SK-N-SH (cell line): ENCODE measurements at regions not wholly inside any gene's neighbourhood (a gene's known extent, or its start where the extent isn't known, plus 50 kb on each side); places are given as distances from the start of the nearest gene placed in this dataset.

ENCODE experiments used
- CTCF ChIP-seq: fragments of 200-600 bp; sonication (generic); IDR thresholded peaks from 2 replicates; pipeline ENCODE4 v1.6.1; 2017; ENCODE audit warnings: antibody characterized with exemption, mild to moderate bottlenecking, moderate library complexity
- EP300 ChIP-seq, 2 experiments: IDR thresholded peaks; 2 replicates each; pipeline versions ENCODE4 v1.4.0 to v1.6.1; 2012; ENCODE audit warnings: borderline replicate concordance in 1 of 2, low read depth in 1 of 2, low read length in 1 of 2
- GABPA ChIP-seq: IDR thresholded peaks from 2 replicates; pipeline ENCODE4 v1.4.0; 2012; ENCODE audit warnings: low read depth, mild to moderate bottlenecking
- JUND ChIP-seq: IDR thresholded peaks from 2 replicates; pipeline ENCODE4 v1.4.0; 2012
- MXI1 ChIP-seq: IDR thresholded peaks from 2 replicates; pipeline ENCODE4 v1.6.1; 2012; ENCODE audit warnings: mild to moderate bottlenecking, low read depth, low read length, improper control_type of control experiment
- POLR2AphosphoS5 ChIP-seq: IDR thresholded peaks from 2 replicates; pipeline ENCODE4 v1.6.1; 2012; ENCODE audit warnings: low read depth, low read length
- RCOR1 ChIP-seq: fragments of 150-350 bp; IDR thresholded peaks from 2 replicates; pipeline ENCODE4 v1.6.1; 2017; ENCODE audit warnings: antibody characterized with exemption, low read length
- REST ChIP-seq: IDR thresholded peaks from 2 replicates; pipeline ENCODE4 v1.6.1; 2012; ENCODE audit warnings: mild to moderate bottlenecking, low read depth, low read length, moderate library complexity
- SIN3A ChIP-seq: IDR thresholded peaks from 2 replicates; pipeline ENCODE4 v1.6.1; 2012; ENCODE audit warnings: low read depth, mild to moderate bottlenecking, low read length, moderate library complexity, borderline replicate concordance
- TAF1 ChIP-seq: IDR thresholded peaks from 2 replicates; pipeline ENCODE4 v1.6.1; 2012; ENCODE audit warnings: low read depth, mild to moderate bottlenecking, low read length, moderate library complexity, borderline replicate concordance
- YY1 ChIP-seq: IDR thresholded peaks from 2 replicates; pipeline ENCODE4 v1.4.0; 2012; ENCODE audit warnings: low read depth, mild to moderate bottlenecking
- ZBTB33 ChIP-seq: IDR thresholded peaks from 2 replicates; pipeline ENCODE4 v1.4.0; 2012; ENCODE audit warnings: low read depth, borderline replicate concordance

- TF ChIP-seq TAF1 (no peak), CTCF (no peak), SIN3A (no peak), RCOR1 (no peak), ZBTB33 (no peak), EP300 (IDR thresholded peaks at IDR 0.05; ENCODE audit: borderline replicate concordance in 1 of 2, low read depth in 1 of 2, low read length in 1 of 2) (no peak), REST (no peak), JUND (no peak), GABPA (no peak), MXI1 (no peak), YY1 (no peak), POLR2AphosphoS5 (no peak)
Observed at GRCh38 chr16:14366447-14366846, 263.6 kb downstream of the PARN start.
